ENCODE measurements at regions not wholly inside any gene's neighbourhood (a gene's known extent, or its start where the extent isn't known, plus 50 kb on each side); places are given as distances from the start of the nearest gene placed in this dataset.

DNA sequence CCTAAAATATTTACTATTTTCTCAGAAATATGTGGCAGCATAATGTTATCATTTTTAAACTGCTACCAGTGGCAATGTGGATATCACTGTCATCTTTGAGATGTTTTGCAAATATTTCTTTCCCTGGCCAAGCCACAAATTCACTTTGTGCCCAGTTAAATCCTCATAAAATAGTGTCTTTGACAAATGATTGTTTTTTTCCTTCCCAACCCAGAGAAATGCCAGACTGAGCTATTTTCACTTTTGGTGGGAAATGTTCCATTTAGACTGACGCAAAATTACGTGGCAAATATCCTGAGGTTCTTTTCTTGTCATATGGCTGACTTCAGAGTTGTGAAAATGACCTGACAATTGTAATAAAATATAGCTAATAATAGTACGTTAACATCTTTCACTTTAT lies 807.0 kb upstream of the SOX9 start:
- no peak overlapping the region for H3K27ac ChIP-seq
- no peaks in the 10 kb centered on the region for H3K9me3 ChIP-seq
- H3K4me3 ChIP-seq, result no peak overlapping the region
- no peak overlapping the region for H3K4me2 ChIP-seq
- H3K27me3 ChIP-seq, result no peaks in the 10 kb centered on the region
- H3K36me3 ChIP-seq, result no peaks in the 10 kb centered on the region
- H3K4me1 ChIP-seq, result no peaks in the 10 kb centered on the region
- no peak for TF ChIP-seq Cebpa-rat (IDR thresholded peaks at IDR 0.05)
- H4K20me1 ChIP-seq, result no peaks in the 10 kb centered on the region
- no peak overlapping the region for H3K9ac ChIP-seq

DNA sequence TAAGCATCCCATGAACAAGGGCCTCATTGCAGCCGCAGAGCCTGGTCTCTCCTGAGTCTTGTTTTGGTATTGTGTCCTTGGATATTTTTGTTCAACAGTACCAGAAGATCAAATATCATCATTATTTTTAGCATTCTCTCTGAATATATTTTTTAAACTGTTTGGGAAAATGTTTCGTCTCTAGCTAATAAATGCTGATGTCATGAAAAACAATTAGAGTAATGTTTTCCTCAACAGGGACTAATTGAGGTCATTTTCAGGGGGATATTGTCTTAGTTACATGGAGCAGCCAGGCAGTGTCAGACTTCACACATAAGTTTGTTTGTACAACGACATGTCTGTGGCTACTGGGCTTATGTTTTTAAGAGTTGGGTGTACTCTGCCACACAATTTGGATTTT lies 805.3 kb upstream of the SOX9 start:
- Histone ChIP-seq H3K9ac (no peak overlapping the region), H3K27ac (no peak overlapping the region), H4K20me1 (no peaks in the 10 kb centered on the region), H3K27me3 (no peaks in the 10 kb centered on the region), H3K36me3 (no peaks in the 10 kb centered on the region), H3K4me2 (no peak overlapping the region), H3K4me3 (no peak overlapping the region), H3K9me3 (no peaks in the 10 kb centered on the region), H3K4me1 (no peaks in the 10 kb centered on the region)
- no peak for TF ChIP-seq Cebpa-rat (IDR thresholded peaks at IDR 0.05)

DNA sequence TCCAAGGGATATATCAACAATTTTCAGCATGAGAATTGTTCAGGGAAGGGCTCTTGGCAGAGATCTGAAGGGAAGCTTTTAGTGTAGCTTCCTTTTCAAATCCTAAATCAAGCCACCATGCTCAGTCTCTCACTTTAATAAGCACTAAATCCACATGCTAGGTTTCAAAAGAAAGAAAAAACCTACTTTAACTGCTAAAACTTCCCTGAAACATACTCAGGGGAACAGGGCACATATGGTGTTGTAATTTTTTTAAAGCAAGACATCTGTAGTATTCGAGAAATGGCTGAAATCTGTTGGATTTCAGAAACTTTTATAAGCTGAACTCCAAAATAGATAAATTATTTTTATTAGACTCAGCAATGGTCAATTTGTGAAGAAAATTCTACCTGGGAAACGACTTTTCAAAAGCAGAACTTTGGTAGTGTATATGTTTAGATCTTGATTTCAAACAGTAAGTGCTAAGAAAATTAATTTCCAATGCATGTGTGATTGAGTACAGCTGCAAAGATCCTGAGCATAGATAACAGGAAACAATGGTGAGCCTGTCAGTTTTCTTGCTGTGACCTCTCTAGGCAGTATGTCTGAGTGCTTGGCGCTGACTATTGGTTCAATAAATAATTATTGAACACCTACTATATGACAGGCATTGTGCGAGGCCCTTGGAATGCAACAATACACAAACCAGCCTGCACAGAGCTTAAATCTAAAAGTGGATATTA lies 804.5 kb upstream of the SOX9 start:
- H4K20me1 ChIP-seq, result no peaks in the 10 kb centered on the region
- no peak overlapping the region for H3K9ac ChIP-seq
- no peaks in the 10 kb centered on the region for H3K36me3 ChIP-seq
- H3K27ac ChIP-seq, result no peak overlapping the region
- no peak overlapping the region for H3K4me3 ChIP-seq
- H3K4me2 ChIP-seq, result no peak overlapping the region
- H3K4me1 ChIP-seq, result no peaks in the 10 kb centered on the region
- TF ChIP-seq Cebpa-rat (IDR thresholded peaks at IDR 0.05), result no peak
- no peaks in the 10 kb centered on the region for H3K27me3 ChIP-seq
- H3K9me3 ChIP-seq, result no peaks in the 10 kb centered on the region

DNA sequence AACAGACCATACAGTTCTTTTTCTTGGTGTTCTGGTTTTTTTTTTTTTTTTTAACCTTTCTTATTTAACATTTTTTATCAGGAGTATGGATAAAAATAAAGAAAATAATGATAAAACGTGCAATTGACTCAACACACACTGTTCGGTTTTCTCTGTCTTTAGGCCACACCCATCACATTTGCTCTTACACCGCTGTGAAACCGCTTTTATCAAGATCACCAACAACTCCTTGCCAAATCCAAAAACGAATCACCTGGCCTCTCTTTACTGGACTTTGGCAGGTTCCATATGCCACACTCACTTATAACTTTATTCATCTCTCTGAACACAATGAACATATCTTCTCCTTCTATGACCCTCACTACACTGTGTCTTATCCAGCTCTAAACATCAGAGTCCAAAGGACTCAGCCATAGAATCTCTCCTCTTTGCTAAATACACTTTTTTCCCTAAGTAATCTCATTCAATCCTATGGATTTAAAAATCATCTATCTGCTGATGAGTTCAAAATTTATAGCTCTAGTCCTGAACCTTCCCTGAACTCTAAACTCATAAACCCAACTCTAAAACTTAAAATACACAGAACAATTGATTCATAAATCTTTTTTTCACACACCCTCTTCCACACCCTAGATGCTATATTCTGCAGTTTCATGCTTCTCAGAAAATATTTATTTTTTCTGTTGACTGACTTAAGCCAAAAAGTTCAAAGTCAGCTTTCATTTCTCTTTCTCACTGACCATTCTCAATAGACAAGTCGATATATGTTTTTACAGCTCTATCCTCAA lies 800.6 kb upstream of the SOX9 start:
- no peak overlapping the region for H3K4me3 ChIP-seq
- H4K20me1 ChIP-seq, result no peaks in the 10 kb centered on the region
- no peaks in the 10 kb centered on the region for H3K9me3 ChIP-seq
- no peaks in the 10 kb centered on the region for H3K27me3 ChIP-seq
- H3K27ac ChIP-seq, result no peak overlapping the region
- H3K9ac ChIP-seq, result no peak overlapping the region
- TF ChIP-seq Cebpa-rat (IDR thresholded peaks at IDR 0.05), result no peak
- H3K4me1 ChIP-seq, result no peaks in the 10 kb centered on the region
- no peaks in the 10 kb centered on the region for H3K36me3 ChIP-seq
- H3K4me2 ChIP-seq, result no peak overlapping the region

DNA sequence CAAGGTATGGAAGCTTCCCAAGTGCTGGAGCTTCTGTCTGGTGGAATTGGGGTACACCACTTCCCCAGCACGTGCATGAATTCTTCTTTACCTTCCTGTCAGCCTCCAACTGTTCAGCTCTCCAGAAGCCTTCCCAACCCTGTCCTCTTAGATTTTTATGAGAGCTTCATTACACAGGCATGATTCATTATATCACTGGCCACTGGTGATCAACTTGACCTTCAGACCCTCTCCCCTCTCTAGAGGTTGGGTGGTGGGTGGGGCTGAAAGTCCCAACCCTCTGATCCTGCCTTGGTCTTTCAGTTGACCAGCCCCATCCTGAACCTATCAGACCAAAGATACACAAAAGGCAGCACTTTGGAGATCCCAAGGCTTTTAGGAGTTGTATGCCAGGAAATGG lies 795.7 kb upstream of the SOX9 start:
- TF ChIP-seq Cebpa-rat (IDR thresholded peaks at IDR 0.05), result no peak
- H3K27ac ChIP-seq, result no peak overlapping the region
- no peaks in the 10 kb centered on the region for H3K36me3 ChIP-seq
- H4K20me1 ChIP-seq, result no peaks in the 10 kb centered on the region
- no peak overlapping the region for H3K9ac ChIP-seq
- no peaks in the 10 kb centered on the region for H3K9me3 ChIP-seq
- no peak overlapping the region for H3K4me2 ChIP-seq
- no peaks in the 10 kb centered on the region for H3K27me3 ChIP-seq
- no peak overlapping the region for H3K4me3 ChIP-seq
- no peaks in the 10 kb centered on the region for H3K4me1 ChIP-seq

DNA sequence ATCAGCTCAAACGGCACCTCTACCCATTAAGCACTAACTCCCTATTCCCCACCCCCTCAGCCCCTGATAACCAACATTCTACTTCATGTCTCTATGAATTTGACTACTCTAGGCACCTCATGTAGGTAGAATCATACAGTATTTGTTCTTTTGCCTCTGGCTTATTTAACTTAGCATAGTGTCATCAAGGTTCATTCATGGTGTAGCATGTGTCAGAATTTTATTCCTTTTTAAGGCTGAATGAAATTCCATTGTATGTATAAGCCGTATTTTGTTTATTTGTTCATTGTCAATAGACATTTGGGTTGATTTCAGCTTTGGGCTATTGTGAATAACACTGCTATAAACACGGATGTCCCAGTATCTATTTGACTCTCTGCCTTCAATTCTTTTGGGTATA lies 794.9 kb upstream of the SOX9 start:
- Histone ChIP-seq H3K4me2 (no peak overlapping the region), H4K20me1 (no peaks in the 10 kb centered on the region), H3K4me3 (no peak overlapping the region), H3K36me3 (no peaks in the 10 kb centered on the region), H3K9me3 (no peaks in the 10 kb centered on the region), H3K9ac (no peak overlapping the region), H3K27ac (no peak overlapping the region), H3K4me1 (no peaks in the 10 kb centered on the region), H3K27me3 (no peaks in the 10 kb centered on the region)
- TF ChIP-seq Cebpa-rat (IDR thresholded peaks at IDR 0.05), result no peak

- no peak overlapping the region for H3K4me2 ChIP-seq
- no peak overlapping the region for H3K4me3 ChIP-seq
- TF ChIP-seq Cebpa-rat (IDR thresholded peaks at IDR 0.05), result no peak
- no peaks in the 10 kb centered on the region for H3K9me3 ChIP-seq
- no peaks in the 10 kb centered on the region for H3K4me1 ChIP-seq
- no peaks in the 10 kb centered on the region for H3K27me3 ChIP-seq
- no peaks in the 10 kb centered on the region for H4K20me1 ChIP-seq
- H3K36me3 ChIP-seq, result no peaks in the 10 kb centered on the region
- no peak overlapping the region for H3K9ac ChIP-seq
- H3K27ac ChIP-seq, result no peak overlapping the region
Observed at GRCh38 chr17:71327376-71328059, 793.3 kb upstream of the SOX9 start.

DNA sequence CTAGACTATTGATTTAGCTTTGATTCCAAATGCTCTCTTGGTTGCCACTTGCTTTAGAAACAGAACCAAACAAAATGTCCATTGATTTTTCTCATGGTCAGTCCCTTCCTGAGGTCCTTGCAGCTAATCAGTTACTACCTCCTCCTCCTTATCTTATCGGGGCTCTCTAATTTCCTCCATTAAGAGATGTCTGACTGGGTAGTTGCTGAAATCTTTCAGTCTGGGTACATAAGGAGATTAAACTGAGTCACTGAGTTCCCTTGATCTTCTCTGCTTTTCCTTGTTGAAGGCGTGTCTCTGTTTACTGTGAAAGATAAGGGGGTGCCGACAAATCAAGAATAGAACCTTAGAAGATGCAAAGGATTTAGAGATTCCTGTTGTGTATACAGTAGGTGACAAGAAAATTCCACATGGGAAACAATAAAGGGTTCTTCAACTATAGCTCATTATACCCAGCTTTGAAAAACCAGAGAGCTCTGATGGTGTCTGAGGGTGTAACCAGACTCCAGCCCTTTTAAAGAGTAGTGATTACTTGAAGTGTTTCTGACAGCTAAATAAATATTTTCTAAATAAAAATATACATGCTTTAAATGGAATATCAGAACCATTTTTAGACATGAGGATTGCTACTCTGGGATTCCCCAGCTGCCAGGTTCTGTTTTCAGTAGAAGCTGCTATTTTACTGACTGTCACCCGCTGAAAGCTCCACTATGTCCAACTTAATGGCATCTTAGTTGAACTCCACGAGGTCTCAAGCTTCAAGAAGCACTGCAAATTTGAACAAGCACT lies 791.3 kb upstream of the SOX9 start:
- Histone ChIP-seq H3K4me3 (no peak overlapping the region), H3K9ac (no peak overlapping the region), H3K4me2 (no peak overlapping the region), H3K4me1 (no peaks in the 10 kb centered on the region), H3K27ac (no peak overlapping the region), H3K27me3 (no peaks in the 10 kb centered on the region), H4K20me1 (no peaks in the 10 kb centered on the region), H3K36me3 (no peaks in the 10 kb centered on the region), H3K9me3 (no peaks in the 10 kb centered on the region)
- no peak for TF ChIP-seq Cebpa-rat (IDR thresholded peaks at IDR 0.05)

GRCh38 chr17:71330099-71330375 lies 790.8 kb upstream of the SOX9 start:
- H3K4me1 ChIP-seq, result no peaks in the 10 kb centered on the region
- no peak overlapping the region for H3K9ac ChIP-seq
- H3K27me3 ChIP-seq, result no peaks in the 10 kb centered on the region
- no peak overlapping the region for H3K4me3 ChIP-seq
- H3K36me3 ChIP-seq, result no peaks in the 10 kb centered on the region
- H3K4me2 ChIP-seq, result no peak overlapping the region
- H3K9me3 ChIP-seq, result no peaks in the 10 kb centered on the region
- H4K20me1 ChIP-seq, result no peaks in the 10 kb centered on the region
- H3K27ac ChIP-seq, result no peak overlapping the region
- no peak for TF ChIP-seq Cebpa-rat (IDR thresholded peaks at IDR 0.05)
